ENCODE measurements at regions not wholly inside any gene's neighbourhood (a gene's known extent, or its start where the extent isn't known, plus 50 kb on each side); places are given as distances from the start of the nearest gene placed in this dataset.
"Not testable (repeated sequence)": the region's sequence is repeated elsewhere in the genome, so short reads cannot be mapped to it uniquely, and the experiment has no call there.

GRCh38 chr9:24816006-24816405 lies 270.3 kb upstream of the IZUMO3 start:
- H3K27ac ChIP-seq (ENCODE audit: low read length): no peak overlapping the region
- no peak overlapping the region for H3K4me2 ChIP-seq (ENCODE audit: low read length)
- H3K4me3 ChIP-seq (ENCODE audit: low read length): no peak overlapping the region
- no peak for TF ChIP-seq EZH2phosphoT487 (IDR thresholded peaks at IDR 0.05; ENCODE audit: low read depth)
- no peak for TF ChIP-seq CTCF (IDR thresholded peaks at IDR 0.05; ENCODE audit: low read depth, low read length)
- H3K9ac ChIP-seq (ENCODE audit: low read length): no peak overlapping the region
- H3K79me2 ChIP-seq (ENCODE audit: low read length): no peaks in the 10 kb centered on the region
- no peaks in the 10 kb centered on the region for H3K4me1 ChIP-seq (ENCODE audit: low read length)
- H2AFZ ChIP-seq (ENCODE audit: low read depth, low read length): no peak overlapping the region
- H4K20me1 ChIP-seq (ENCODE audit: insufficient read depth, low read length): no peaks in the 10 kb centered on the region
- no peaks in the 10 kb centered on the region for H3K27me3 ChIP-seq (ENCODE audit: low read depth, low read length)
- H3K36me3 ChIP-seq (replicated peaks; ENCODE audit: low read depth, low read length): no peaks in the 10 kb centered on the region
- no peaks in the 10 kb centered on the region; the same call in 1 of the 2 replicates for H3K9me3 ChIP-seq (ENCODE audit: insufficient read depth, low read length)

- Histone ChIP-seq H3K27me3 (ENCODE audit: low read depth, low read length) (no peaks in the 10 kb centered on the region), H3K9me3 (ENCODE audit: insufficient read depth, low read length) (no peaks in the 10 kb centered on the region), H3K4me2 (ENCODE audit: low read length) (no peak overlapping the region), H3K4me3 (ENCODE audit: low read length) (no peak overlapping the region), H2AFZ (ENCODE audit: low read depth, low read length) (no peak overlapping the region), H3K4me1 (ENCODE audit: low read length) (no peaks in the 10 kb centered on the region), H4K20me1 (ENCODE audit: insufficient read depth, low read length) (no peaks in the 10 kb centered on the region), H3K27ac (ENCODE audit: low read length) (no peak overlapping the region), H3K79me2 (ENCODE audit: low read length) (no peaks in the 10 kb centered on the region), H3K9ac (ENCODE audit: low read length) (no peak overlapping the region), H3K36me3 (replicated peaks; ENCODE audit: low read depth, low read length) (no peaks in the 10 kb centered on the region)
- TF ChIP-seq CTCF (IDR thresholded peaks at IDR 0.05; ENCODE audit: low read depth, low read length): no peak
- TF ChIP-seq EZH2phosphoT487 (IDR thresholded peaks at IDR 0.05; ENCODE audit: low read depth): no peak
These were observed 255.6 kb upstream of the IZUMO3 start for GRCh38 chr9:24801344-24801743.

- no peak overlapping the region for H2AFZ ChIP-seq (ENCODE audit: low read depth, low read length)
- H3K4me2 ChIP-seq (ENCODE audit: low read length): no peak overlapping the region
- H3K9ac ChIP-seq (ENCODE audit: low read length): no peak overlapping the region
- H3K79me2 ChIP-seq (ENCODE audit: low read length): no peaks in the 10 kb centered on the region
- no peaks in the 10 kb centered on the region for H3K9me3 ChIP-seq (ENCODE audit: insufficient read depth, low read length)
- no peaks in the 10 kb centered on the region for H3K27me3 ChIP-seq (ENCODE audit: low read depth, low read length)
- no peak overlapping the region for H3K27ac ChIP-seq (ENCODE audit: low read length)
- no peak for TF ChIP-seq EZH2phosphoT487 (IDR thresholded peaks at IDR 0.05; ENCODE audit: low read depth)
- TF ChIP-seq CTCF (IDR thresholded peaks at IDR 0.05; ENCODE audit: low read depth, low read length): no peak
- H3K36me3 ChIP-seq (replicated peaks; ENCODE audit: low read depth, low read length): no peaks in the 10 kb centered on the region
- H4K20me1 ChIP-seq (ENCODE audit: insufficient read depth, low read length): no peaks in the 10 kb centered on the region
- H3K4me1 ChIP-seq (ENCODE audit: low read length): no peaks in the 10 kb centered on the region
- H3K4me3 ChIP-seq (ENCODE audit: low read length): no peak overlapping the region
These were observed 248.1 kb upstream of the IZUMO3 start for GRCh38 chr9:24793787-24794186.

GRCh38 chr9:24776226-24776625 lies 230.5 kb upstream of the IZUMO3 start:
- no peaks in the 10 kb centered on the region for H3K4me1 ChIP-seq (ENCODE audit: low read length)
- H3K9me3 ChIP-seq (ENCODE audit: insufficient read depth, low read length): no peaks in the 10 kb centered on the region
- H2AFZ ChIP-seq (ENCODE audit: low read depth, low read length): no peak overlapping the region
- no peaks in the 10 kb centered on the region for H3K36me3 ChIP-seq (replicated peaks; ENCODE audit: low read depth, low read length)
- H3K4me3 ChIP-seq (ENCODE audit: low read length): no peak overlapping the region
- no peaks in the 10 kb centered on the region for H3K79me2 ChIP-seq (ENCODE audit: low read length)
- H3K27me3 ChIP-seq (ENCODE audit: low read depth, low read length): no peaks in the 10 kb centered on the region
- H3K9ac ChIP-seq (ENCODE audit: low read length): no peak overlapping the region
- no peak for TF ChIP-seq CTCF (IDR thresholded peaks at IDR 0.05; ENCODE audit: low read depth, low read length)
- no peak for TF ChIP-seq EZH2phosphoT487 (IDR thresholded peaks at IDR 0.05; ENCODE audit: low read depth)
- no peak overlapping the region for H3K27ac ChIP-seq (ENCODE audit: low read length)
- no peaks in the 10 kb centered on the region for H4K20me1 ChIP-seq (ENCODE audit: insufficient read depth, low read length)
- no peak overlapping the region for H3K4me2 ChIP-seq (ENCODE audit: low read length)

- not testable (repeated sequence) for H3K4me2 ChIP-seq (ENCODE audit: low read length); H3K79me2 ChIP-seq (ENCODE audit: low read length); H4K20me1 ChIP-seq (ENCODE audit: insufficient read depth, low read length); H3K4me3 ChIP-seq (ENCODE audit: low read length); H3K36me3 ChIP-seq (replicated peaks; ENCODE audit: low read depth, low read length); H3K4me1 ChIP-seq (ENCODE audit: low read length); H2AFZ ChIP-seq (ENCODE audit: low read depth, low read length); H3K27ac ChIP-seq (ENCODE audit: low read length); H3K9ac ChIP-seq (ENCODE audit: low read length); H3K27me3 ChIP-seq (ENCODE audit: low read depth, low read length); H3K9me3 ChIP-seq (ENCODE audit: insufficient read depth, low read length)
These were observed 228.5 kb upstream of the IZUMO3 start for GRCh38 chr9:24774199-24774598.

Data from OCI-LY3 (cell line).